Hematopoietic multipotent progenitor cell treated with erythropoietin and hydrocortisone succinate and interleukin-3 and kit ligand, for 8 days (in vitro differentiated cells): ENCODE measurements at regions not wholly inside any gene's neighbourhood (a gene's known extent, or its start where the extent isn't known, plus 50 kb on each side); places are given as distances from the start of the nearest gene placed in this dataset.

Experiments
- DNase-seq: peaks from one replicate; pipeline ENCODE4 v3.0.0-alpha.2; 2015

DNA sequence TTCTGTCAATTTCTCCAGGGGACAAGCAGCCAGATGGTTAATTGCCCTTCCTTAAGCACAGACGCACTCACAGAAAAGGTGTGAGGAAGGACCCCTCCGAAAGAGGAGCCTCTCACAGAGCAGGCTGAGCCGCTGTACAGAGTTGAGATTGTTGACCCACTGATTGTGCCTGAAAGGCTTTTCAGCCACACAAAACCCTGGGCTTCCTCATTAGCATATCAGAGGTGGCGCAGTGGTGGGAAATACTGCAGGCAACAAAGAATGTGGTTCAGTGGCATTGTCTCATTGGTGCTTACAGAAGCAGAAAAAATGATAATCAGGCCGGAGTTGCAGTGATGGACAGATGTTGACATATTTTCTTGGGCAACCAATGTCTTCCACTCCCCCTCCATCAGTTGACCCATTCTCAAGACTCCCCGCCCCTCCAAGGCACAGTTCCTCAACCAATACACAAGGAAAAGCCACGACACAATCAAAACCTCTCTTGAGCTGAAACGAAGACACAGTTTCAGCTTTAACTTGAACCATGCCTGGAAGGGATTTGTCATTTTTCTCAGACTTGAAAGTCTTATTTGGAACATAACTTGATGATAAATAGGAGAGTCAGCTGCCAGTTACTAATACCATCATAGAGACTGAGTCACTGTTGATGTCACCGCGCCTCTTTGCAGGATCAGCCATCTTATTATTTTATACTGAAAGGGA is 53.1 kb downstream of the ATXN3L start:
- no peak for DNase-seq

DNA sequence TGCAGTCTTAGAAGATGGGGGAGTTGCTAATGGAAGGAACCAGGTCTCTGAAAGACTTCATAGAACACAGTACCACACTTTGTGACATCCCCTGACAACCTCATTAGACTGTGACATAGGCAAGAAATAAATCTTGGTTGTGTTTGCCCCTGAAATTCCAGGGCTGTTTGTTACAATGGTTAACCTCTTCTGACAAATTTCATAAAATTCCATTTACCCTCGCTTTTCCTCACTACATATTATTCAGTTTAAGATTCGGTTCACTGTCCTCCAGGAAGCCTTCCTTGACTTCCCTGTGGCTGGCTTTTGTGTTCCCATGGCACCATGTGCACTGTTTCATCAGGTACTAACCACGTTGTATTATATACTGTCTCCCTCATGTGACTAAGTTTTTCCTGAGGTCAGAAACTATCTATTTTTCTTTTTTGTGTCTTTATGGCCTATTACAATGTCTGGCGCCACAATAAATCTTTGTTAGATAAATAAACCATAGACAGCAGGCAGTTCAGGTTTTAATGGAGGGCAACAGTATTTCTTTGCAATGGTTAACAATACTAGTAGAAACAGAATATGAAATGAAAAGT is 54.2 kb downstream of the ATXN3L start:
- DNase-seq: no peak

DNA sequence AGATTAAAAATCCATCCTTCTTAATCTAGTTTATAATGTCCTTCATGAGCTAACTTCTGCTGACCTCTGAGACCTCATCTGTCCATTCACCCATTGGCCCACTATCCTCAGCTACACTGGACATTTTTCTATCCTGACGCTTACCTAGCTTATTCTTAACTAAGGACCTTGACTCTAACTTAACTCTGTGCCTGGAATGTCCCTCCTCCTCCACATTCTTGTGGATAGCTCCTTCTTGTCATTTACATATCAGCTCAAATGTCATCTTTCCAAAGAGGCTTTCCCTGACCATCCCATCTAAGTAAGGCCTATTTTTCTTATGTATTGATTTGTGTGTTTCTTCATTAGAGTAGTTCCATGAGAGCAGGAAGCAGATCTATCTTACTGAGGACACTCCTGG is 54.7 kb downstream of the ATXN3L start:
- DNase-seq: no peak

DNA sequence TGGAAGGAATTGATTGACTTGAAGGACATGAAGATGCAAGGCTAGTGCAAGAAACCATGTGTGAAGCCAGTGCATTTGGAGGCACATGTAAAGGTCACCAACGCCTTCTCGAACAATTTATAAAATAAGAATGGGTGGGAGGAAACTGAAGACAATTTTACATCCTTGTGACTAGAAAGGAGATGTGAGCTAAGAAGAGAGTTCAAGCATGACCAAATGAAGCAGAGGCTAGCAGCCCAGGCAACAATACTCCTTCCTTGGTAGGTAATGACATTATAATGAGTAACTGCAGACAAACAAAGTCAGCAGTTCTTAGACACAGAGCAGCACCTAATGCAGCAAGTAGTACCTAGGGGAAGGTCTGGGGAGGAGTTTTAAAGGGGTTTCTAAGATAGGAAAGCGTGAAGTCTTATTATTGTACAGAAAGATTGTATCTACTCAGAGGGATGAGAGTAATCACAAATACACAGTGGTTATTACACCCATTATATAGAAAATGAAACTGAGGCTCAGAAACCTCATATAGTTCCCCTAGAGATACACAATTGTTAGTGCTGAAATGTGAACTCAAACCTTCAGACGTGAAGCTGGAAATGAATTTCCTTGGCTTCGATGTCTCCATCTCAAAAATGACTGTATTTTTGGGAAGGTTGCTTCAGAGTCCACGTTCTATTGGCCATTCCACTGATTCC is 56.1 kb downstream of the ATXN3L start:
- no peak for DNase-seq

DNA sequence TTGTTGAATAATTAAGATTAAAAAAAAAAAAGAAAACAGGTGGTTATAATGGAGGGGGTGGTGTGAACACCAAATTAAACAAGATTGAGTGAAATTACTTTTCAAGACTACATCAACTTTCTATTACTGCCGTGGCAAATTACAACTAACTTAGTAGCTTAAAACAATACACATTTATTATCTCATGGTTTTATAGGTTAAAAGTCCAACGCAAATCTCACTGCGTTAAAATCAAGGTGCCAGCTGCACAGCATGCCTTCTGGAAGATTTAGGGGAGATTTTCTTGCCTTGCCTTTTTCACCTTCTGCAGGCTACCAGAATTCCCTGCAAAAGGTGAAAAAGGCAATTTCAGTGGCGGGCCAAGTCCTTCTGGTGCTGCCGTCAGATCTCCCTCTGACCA is 58.5 kb downstream of the ATXN3L start:
- no peak for DNase-seq

DNA sequence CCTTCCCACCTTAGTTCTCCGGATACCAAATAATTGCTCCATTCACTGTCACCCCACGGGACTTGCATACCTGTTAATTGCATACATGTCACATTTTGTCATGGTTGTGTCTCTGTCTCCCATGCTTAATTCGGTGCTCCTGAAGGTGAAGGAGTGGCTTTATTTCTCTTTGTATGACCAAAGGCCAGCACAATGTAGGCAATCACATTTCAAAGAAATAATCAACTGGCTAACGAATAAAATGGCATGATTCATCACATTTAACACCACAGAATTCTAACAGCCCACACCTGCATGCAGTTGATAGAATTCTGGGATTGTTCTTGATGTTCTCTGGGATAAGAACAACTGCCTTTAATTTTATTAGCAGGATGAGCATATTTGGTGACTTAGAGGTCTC is 59.3 kb downstream of the ATXN3L start:
- DNase-seq: no peak

DNA sequence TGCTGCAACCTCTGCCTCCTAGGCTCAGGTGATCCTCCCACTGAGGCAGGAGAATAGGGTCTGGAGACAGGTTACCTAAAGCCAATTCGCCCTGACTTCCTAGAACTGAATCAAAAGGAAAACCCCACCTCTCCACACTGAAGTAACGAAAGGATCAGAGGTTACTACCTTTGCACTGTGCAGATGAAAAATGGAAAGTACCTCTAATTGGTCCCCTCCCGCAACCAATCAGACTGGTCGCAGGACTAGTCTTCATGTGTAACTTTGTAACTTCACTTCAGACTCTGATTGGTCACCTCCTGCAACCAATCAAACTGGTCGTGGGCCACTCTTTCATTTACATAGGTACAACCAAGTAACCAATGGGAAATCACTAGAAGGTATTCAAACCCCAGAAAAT is 61.1 kb downstream of the ATXN3L start:
- DNase-seq: no peak

DNA sequence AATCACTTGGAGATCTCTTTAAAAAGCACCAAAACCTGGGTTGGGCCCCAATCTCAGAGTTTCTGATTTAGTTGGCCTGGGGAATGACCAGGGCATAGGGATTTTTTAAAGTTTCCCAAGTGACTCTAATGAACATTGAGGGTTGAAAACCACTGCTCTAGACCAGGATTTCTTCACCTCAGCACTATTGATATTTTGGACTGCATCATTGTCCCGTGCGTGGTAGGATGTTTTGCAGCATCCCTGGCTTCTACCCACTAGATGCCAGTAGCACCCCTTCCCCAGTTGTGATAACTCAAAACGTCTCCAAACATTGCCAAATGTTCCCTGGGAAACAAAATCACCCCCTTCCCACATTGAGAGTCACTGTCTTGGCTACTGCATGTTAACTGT is 61.8 kb downstream of the ATXN3L start:
- DNase-seq: no peak

DNA sequence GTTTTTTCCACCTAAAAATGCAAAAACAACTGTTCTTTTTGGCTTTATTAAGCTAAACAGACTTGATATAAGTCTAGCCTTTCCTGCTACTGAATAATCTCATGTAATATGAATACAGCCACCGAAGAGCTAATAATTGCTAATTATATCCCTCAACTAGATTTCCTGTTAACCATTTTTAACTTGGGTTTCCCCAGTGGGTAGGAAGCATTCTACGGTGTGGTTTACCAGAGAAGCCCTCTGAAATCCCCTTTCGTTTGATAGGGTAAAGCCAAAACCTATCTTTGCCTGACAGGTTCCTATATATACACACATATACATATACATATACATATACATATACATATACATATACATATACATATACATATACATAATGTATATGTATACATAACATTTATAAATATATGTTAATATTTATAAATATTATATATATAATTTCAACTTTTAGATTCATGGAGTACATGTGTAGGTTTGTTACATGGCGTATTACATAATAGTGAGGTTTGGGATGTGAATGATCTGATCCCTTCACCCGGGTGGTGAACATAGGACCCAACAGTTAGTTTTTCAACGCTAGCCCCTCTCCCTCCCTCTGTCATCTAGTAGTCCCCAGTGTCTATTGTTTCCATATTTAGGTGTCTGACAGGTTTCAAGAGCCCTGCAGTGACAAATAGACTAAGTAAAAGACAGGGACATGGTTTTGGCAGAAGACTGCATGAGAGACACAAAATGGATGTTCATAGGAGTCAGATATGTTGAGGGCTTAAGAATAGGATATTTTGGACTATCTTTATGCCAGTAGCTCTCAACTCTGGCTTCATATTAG is 62.4 kb downstream of the ATXN3L start:
- no peak for DNase-seq

DNA sequence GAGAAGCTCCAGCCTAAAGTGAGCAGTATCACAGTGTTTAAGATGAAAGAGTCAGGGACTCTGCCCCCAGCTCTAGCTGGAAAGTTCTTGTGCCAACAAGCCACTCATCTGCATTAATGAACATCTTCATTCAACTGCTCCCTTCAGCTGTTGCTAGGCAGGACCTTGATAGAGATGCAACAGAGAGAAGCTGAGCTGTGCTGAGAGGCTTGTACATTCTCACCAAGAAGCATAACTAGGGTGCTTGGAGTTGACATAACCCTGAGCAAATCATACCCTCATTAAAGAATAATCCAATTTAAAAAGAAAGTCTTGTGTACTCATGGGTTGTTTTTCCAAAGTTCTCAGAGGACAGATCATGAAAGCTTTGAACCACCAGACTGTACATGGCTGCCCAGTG is 63.2 kb downstream of the ATXN3L start:
- no peak for DNase-seq

DNA sequence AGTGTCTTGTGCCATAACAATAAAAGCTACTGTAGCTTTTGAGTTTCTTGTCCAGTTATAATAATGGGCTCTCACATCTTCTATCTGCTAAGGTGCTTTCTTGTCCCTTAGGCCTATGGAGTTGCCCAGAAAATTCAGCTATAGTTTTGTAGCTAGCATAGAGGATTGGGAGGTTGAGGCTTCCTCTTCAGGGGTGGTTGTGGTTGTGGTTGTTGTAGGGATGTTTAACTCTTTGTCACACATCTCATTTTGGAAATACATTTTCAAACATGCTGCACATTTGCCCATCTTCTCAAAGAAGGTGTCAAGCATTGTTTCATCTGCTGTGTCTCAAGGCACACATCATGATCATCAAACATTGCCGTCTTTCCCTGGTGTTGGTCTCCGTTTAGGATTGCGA is 65.0 kb downstream of the ATXN3L start:
- no peak for DNase-seq

DNA sequence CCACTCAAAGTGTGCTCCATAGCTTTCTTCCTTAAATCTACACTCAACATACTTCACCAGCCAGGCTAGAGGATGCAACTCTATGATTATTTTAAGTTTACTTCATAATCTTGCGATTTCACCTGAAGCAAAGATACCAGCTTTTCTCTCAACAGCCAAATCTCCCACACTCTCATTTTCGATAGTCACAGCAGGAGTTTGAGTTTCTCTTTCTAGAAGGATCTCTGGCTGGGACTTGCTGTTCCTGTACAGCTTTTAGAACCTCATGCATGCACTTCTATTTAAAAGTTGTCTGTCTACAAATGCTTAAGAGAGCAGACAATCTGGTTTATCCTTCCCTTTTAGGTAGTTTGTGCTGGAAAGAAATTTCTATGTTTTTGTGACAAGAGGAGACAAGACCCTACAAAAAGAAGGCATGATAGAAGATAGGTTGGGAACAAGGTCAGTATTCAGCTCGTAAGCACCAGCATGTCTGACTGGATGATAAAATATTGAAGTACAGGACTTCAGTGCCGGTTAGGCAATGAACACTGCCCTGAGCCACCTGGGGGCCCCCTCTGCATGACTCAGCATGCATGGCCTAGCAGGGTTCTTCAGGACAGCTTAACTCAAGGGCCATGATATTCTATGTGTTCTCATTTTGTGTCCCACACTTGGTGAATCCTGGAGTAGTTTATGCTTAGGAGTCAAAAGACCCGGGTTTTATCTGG is 65.6 kb downstream of the ATXN3L start:
- peak; percentile 10 for DNase-seq

DNA sequence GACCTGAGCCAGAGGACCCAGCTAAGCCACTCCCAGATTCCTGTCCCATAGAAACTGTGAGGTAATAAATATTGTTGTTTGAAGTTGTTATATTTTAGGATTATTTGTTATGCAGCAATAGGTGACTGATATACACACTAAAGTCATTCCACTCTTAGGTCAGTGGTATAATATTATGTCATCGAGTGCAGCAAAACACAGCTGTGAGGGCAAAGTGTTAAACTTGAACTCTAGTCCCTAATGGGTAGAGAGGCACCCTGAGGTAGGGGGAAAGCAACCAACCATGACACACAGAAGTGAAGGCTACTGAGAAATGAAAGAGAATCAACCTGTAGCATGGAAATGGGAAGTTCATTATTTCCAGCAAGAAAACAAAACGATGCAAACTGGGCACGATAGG is 66.6 kb downstream of the ATXN3L start:
- no peak for DNase-seq

DNA sequence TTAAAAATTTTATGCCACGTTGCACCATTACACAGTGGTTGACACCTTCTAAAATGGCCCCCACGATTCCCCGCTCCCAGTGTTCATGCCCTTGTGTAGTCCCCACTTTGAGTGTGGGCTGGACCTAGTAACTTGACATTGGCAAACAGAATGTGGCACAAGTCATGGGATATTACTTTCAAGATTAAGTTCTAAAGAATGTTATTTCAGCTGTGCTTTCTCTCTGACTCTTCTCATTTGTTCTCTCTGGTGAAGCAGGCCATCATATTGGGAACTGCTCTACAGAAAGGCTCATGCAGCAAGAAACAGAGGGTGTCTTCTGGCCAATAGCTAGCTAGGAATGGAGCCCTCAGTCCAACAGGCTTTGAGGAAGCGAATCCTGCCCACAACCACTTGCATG is 67.1 kb downstream of the ATXN3L start:
- DNase-seq: no peak

DNA sequence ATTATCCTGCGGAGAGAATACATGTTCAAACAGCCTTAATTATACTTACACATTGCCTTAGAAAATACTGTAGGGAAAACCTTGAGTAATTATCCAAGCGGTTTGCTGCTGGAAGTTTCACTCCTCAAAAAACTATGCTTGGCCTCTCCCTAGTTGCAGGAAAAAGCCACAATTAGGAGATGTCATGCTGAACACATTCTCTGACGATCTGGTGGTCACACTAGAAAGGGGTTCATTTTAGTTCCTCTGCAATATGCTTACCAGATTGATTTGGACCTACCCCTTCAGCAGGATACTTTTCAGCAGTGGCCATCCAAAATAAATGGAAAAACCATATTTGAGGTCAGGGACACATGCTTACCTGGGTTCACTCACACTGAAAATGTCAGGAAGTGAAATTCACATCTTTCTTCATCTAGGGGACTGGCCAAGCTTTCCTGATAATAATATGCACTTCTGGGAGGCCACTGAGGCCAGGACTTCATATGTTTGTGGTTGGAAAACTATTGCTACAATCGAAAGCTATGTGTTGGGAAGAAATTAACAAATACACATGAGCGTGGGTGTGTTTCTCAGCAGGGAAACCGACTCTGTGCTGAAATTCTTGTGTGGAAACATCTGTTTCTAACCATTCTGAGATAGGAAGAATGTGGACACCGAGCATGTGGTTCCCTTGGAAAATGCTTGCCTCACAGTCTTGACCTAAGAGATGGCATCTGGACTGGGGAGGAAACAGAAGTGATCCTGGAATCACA is 68.8 kb downstream of the ATXN3L start:
- peak; percentile 3 for DNase-seq

DNA sequence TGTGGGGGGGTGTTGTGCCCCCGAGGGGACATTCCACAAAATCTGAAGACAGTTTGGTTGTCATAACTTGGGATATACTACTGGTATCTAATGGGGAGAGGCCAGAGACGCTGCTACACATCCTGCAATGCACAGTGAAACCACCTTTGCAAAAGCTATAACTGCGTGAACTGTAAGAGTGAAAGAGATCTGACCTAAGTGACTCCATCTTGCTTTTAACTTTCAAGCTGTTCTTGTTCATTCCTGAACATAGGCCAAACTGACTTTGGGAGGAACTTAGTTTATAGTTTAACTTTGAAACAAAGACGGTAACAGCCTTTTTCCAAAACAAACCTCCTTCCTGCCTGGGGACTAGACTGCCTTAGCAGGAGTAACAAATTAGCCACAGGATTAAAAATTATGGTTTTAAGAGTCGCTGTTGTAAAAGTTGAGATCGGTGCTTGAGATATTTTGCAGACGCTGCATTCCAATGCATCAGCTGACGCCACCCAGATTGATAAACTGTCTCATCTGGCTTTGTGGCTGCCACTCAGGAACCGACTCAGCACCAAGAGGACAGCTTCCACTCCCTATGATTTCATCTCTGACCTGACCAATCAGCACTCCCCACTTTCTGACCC is 70.9 kb downstream of the ATXN3L start:
- no peak for DNase-seq

DNA sequence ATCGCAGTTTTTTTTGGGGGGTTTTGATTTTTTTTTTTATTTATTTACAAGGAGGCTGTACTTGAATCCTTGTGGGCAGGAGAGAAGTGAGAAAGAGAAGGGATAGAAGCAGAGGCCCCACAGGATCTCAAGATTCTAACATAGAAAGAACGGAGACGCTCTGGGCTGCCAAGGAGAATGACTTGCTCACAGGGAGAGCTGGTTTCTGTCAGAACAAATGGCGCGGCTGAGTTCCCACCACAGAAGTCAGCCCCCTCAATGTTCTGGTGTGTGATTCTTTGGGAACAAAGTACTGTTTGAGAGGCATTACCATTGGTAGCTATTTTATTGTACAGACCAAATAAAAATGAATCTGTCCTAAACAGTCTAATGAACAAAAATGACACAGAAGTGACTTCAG is 80.6 kb downstream of the ATXN3L start:
- DNase-seq: no peak

DNA sequence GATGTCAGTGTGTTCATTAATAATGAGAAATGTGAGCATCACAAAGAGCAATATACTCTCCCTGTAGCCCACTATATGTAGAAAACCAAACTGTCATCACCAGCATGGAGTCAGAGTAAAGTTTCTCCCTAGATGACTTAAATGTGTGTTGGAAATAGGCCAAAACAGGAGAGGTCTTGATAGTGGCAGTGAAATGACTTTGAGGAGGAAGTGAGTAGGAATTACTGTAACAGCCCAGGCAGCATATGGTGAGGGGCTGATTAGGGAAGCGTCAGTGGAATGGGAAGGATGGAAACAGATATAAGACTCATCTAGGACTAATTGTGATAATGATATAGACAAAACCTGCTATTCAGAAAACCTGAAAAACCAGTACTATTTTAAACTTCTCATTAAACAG is 83.9 kb downstream of the ATXN3L start:
- DNase-seq: peak; percentile 33

DNA sequence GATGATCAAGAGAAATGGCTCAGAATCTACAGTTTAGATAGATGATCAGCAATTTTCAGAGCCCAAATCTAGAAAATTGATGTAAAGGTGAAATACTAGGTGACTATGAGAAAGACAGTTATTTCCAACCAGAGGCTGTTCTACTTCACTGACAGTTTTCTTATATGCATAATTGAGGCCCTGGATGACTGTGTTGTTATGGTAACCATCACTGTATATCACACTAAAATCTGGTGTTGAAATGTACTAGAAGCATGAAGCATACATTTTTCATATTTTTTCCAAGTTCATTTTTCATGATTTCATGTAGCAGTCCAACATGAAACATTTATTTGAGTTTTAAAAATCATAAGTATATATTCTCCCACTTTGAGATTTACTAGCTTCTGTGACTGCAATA is 87.4 kb downstream of the ATXN3L start:
- DNase-seq: no peak

DNA sequence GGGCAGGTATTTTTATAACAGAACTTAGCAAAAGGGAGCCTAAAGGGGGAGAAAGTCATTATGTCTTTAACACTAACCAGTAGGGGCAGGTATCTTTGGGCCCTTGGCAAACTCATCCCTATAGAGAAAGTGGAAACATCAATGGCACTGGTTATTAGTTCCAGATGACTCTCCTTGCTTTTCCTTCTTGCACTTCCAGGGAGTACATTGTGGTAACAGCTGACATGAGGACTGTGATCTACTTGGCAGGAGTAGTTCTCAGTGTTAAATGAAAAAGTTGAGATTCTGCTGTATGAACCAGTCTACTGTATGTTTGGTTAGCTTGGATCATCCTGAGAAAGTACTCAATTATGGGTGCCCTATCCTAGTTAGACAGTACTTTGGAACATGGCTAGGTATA is 93.6 kb downstream of the ATXN3L start:
- no peak for DNase-seq

DNA sequence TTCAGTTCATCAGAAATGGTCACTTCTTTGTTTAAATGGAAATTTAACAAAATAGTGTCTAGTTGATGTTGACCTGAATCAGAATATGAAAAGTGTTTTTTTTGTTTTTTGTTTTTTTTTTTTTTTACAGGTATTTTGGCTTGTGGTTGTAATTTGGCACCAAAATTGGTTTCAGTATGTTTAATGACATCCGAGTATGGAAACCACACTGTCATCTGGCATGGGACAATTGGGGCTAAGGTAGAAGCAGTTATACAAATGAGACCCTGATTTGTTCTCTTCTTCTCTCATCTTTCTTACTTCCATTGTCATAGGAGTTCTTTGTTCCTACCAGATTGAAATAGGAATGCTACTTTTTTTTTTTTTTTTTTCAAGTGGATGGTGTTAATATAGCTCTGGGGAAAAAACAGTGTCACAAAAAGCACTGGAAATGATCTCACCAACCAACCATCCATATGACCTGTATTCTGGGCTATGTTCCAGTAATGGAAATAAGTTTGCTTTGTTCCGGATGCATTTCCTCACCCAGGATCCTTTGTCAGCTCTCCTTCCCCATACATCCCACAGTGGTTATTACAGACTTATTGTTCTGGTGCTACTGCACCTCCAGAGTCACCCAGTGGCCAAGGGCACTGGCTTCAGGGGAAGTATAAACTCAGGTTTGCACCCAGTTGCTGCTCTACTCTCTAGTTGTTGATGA is 95.8 kb downstream of the ATXN3L start:
- no peak for DNase-seq
